DND-41 (cell line): ENCODE measurements at regions not wholly inside any gene's neighbourhood (a gene's known extent, or its start where the extent isn't known, plus 50 kb on each side); places are given as distances from the start of the nearest gene placed in this dataset.
A peak's percentile ranks its signal among the peaks of the same experiment; 100 is the strongest.
"Not testable (repeated sequence)": the region's sequence is repeated elsewhere in the genome, so short reads cannot be mapped to it uniquely, and the experiment has no call there.

Source experiments
- ATAC-seq: fragments of 200-7000 bp; cut with Tn5 transposase; 3 replicates; pipeline ENCODE4 v1.9.1; 2021; ENCODE audit warnings: low read depth; ENCODE audit not compliant: insufficient read depth
- DNase-seq: peaks from one replicate; pipeline ENCODE4 v3.0.0-alpha.2; 2020
- H2AFZ ChIP-seq: 2 replicates; pipeline ENCODE4 v1.6.0; 2012; ENCODE audit warnings: low read depth, low read length
- H3K27ac ChIP-seq: 2 replicates; pipeline ENCODE4 v1.5.1; 2012; ENCODE audit warnings: low read length, inconsistent platforms
- H3K27me3 ChIP-seq: fragments of 200-600 bp; sonication (generic); 2 replicates; pipeline ENCODE4 v1.6.0; 2012; ENCODE audit warnings: low read length, mild to moderate bottlenecking, inconsistent platforms; ENCODE audit not compliant: insufficient read depth, poor library complexity
- H3K36me3 ChIP-seq: 2 replicates; pipeline ENCODE4 v1.5.1; 2012; ENCODE audit warnings: low read length, inconsistent platforms; ENCODE audit not compliant: insufficient read depth
- H3K4me1 ChIP-seq: 2 replicates; pipeline ENCODE4 v1.5.1; 2012; ENCODE audit warnings: mild to moderate bottlenecking, low read length; ENCODE audit not compliant: insufficient read depth
- H3K4me2 ChIP-seq: 2 replicates; pipeline ENCODE4 v1.6.0; 2012; ENCODE audit warnings: mild to moderate bottlenecking, moderate library complexity, low read length, inconsistent platforms; ENCODE audit not compliant: insufficient read depth
- H3K4me3 ChIP-seq, 2 experiments: fragments of 200-600 bp in 1 of 2; shearing (Covaris generic) in 1 of 2; 2 replicates each; pipeline ENCODE4 v1.5.1; 2012 to 2016; ENCODE audit warnings: inconsistent platforms in 2 of 2, low read length in 2 of 2, mild to moderate bottlenecking in 2 of 2, low read depth in 1 of 2, moderate library complexity in 1 of 2
- H3K79me2 ChIP-seq: 2 replicates; pipeline ENCODE4 v1.6.0; 2012; ENCODE audit warnings: low read length, inconsistent platforms; ENCODE audit not compliant: insufficient read depth
- H3K9ac ChIP-seq: 2 replicates; pipeline ENCODE4 v1.6.0; 2012; ENCODE audit warnings: low read depth, mild to moderate bottlenecking, inconsistent platforms, low read length, moderate library complexity
- H3K9me3 ChIP-seq: 2 replicates; pipeline ENCODE4 v1.5.1; 2012; ENCODE audit warnings: low read length, moderate library complexity, mild to moderate bottlenecking, inconsistent platforms; ENCODE audit not compliant: insufficient read depth, severe bottlenecking
- H4K20me1 ChIP-seq: 2 replicates; pipeline ENCODE4 v1.6.0; 2012; ENCODE audit warnings: low read length; ENCODE audit not compliant: insufficient read depth
- CTCF ChIP-seq: IDR thresholded peaks from 2 replicates; pipeline ENCODE4 v1.5.1; 2012; ENCODE audit warnings: borderline replicate concordance, low read length, moderate library complexity, mild to moderate bottlenecking; ENCODE audit not compliant: poor library complexity, severe bottlenecking; ENCODE audit errors: extremely low read depth
- EZH2 ChIP-seq: IDR thresholded peaks from 3 replicates; pipeline ENCODE4 v1.6.1; 2012; ENCODE audit warnings: borderline replicate concordance, low read depth, mild to moderate bottlenecking, moderate library complexity, low read length, inconsistent platforms; ENCODE audit not compliant: severe bottlenecking

- H3K4me3 ChIP-seq, H3K9me3 ChIP-seq, H3K9ac ChIP-seq, H3K36me3 ChIP-seq, H3K79me2 ChIP-seq, ATAC-seq, H4K20me1 ChIP-seq, H3K4me2 ChIP-seq, H3K27ac ChIP-seq, H3K27me3 ChIP-seq, H2AFZ ChIP-seq, H3K4me1 ChIP-seq: not testable (repeated sequence)
- peak; percentile 9 for DNase-seq
These were observed 142.0 kb upstream of the PITRM1 start for GRCh38 chr10:3314445-3315085.

- not testable (repeated sequence) for H3K79me2 ChIP-seq, H3K9me3 ChIP-seq, H3K4me3 ChIP-seq, H3K36me3 ChIP-seq, H2AFZ ChIP-seq, H3K27ac ChIP-seq, H3K9ac ChIP-seq, H4K20me1 ChIP-seq, H3K4me2 ChIP-seq, H3K4me1 ChIP-seq, H3K27me3 ChIP-seq
- DNase-seq (peak; percentile 31), ATAC-seq (peak; percentile 74)
These were observed 141.3 kb upstream of the PITRM1 start for GRCh38 chr10:3313784-3314444.

- Histone ChIP-seq H3K9me3 (no peaks in the 10 kb centered on the region), H3K27ac (no peak overlapping the region), H2AFZ (no peak overlapping the region), H3K4me3 (no peak overlapping the region), H3K4me1 (no peaks in the 10 kb centered on the region), H3K4me2 (no peak overlapping the region), H4K20me1 (no peaks in the 10 kb centered on the region), H3K79me2 (no peaks in the 10 kb centered on the region), H3K27me3 (peaks cover 2% of the 10 kb centered on the region), H3K9ac (no peak overlapping the region), H3K36me3 (no peaks in the 10 kb centered on the region)
- ATAC-seq (no peak), DNase-seq (no peak)
- TF ChIP-seq EZH2 (no peak), CTCF (no peak)
These were observed 139.9 kb upstream of the PITRM1 start for GRCh38 chr10:3312403-3312940.

GRCh38 chr10:3310016-3310784, 137.6 kb upstream of the PITRM1 start:
- Histone ChIP-seq H3K36me3 (no peaks in the 10 kb centered on the region), H3K79me2 (no peaks in the 10 kb centered on the region), H4K20me1 (no peaks in the 10 kb centered on the region), H3K27ac (no peak overlapping the region), H3K9ac (no peak overlapping the region), H2AFZ (no peak overlapping the region), H3K4me3 (no peak overlapping the region), H3K4me1 (no peaks in the 10 kb centered on the region), H3K9me3 (no peaks in the 10 kb centered on the region), H3K27me3 (peaks cover 2% of the 10 kb centered on the region), H3K4me2 (no peak overlapping the region)
- ATAC-seq (no peak), DNase-seq (no peak)
- no peak for TF ChIP-seq CTCF
- TF ChIP-seq EZH2, result no peak
